ENCODE measurements at regions not wholly inside any gene's neighbourhood (a gene's known extent, or its start where the extent isn't known, plus 50 kb on each side); places are given as distances from the start of the nearest gene placed in this dataset.

DNA sequence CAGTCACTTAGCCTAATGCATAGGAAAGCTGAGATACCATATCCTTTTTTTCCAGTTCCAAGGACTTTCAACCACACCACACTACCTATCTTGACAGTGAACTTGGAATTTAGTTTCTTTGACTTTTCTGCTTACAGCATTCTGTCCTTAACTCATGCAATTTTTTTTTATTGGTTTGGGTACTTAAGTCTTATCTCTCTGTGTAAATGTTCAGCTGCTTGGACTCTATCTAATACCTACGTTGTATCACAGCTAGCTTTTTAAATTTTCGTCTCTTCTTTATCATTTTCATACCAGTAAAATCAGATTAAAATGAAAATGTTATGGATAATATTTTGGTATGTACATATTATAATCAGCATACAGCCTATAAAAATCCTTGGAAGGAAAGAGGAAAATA lies 106.9 kb upstream of the ADGRF1 start:
- no peak for DNase-seq

DNA sequence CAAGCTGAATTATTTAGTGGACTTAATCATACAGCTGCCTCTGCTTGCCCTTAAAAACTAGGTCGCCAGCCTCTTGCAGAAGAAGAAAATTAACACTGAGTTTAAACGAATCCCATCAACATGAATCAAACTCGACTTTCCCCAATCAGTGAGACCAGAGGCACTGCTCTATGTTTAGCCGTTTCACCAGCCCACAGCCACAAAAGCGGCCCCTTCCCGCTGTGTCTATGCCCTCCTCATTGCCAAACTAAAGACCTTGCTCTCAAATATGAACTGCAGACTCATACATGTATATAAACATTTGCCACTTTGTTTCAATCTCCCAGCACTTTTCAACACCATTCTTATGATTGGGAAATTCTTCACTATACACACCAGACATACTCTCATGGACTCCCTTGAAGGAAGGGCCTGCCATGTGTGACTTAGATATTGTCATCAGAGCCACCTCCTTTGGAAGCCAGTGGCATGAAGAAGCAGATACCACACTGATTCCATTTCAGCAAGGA lies 105.8 kb upstream of the ADGRF1 start:
- DNase-seq: no peak

DNA sequence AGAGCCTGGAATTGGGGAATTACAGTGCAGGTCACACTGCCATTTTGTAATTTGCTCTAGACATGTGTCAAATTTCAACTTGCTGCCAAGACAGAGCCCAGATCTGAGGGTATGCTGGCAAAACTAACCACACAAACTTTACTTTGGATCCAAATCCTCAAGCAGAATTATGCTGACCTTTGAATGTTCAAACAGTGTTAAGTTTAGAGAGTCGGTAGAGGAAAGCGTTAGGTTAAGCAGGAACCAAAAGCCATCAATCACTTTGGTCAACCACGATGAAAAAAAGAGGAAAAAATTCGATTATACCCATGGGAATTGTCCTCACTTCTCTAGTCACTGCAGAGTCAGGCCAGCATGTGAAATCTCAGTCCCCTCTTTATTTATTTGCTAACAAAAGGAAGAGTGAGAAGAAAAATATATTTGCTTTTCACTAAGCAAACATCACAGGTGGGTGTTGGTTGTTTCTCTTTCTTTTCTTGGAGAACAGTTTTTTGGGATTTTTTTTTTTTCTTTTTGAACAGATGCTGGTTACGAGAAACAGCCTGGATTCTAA lies 105.1 kb upstream of the ADGRF1 start:
- DNase-seq: no peak

DNA sequence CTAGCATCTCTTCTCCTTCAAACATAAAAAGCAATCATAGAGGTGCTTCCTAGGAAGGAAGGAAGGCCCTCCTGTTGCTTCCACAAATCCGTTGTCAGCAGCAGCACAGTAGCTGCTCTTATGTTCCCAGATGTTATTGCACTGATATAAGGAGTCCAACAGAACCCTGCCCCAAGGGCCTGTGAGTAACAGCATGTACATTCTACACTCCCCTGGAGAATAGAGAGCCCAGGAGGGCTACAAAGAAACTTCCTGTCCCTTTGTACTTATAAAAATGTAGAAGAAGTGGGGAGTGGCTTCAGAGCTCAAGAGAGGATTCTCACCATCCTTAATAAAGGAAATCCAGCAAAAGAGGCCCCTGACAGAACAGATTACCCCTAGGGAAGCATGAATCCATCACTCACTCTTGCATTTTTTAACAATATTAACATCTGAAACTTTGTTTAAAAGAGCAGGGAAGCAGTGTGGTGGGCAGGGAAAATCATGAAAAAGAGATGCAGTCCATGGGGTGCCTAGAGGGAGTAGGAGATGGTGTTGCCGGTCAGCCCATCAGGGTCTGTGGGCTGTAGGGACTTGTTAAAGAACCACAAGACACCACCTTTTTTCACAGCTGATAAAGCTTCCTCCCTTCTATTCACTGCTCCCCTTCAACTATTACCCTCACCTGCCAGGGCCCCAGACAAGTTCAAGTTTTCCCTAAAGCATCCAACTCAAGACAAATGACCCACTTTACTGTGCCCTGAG lies 104.5 kb upstream of the ADGRF1 start:
- no peak for DNase-seq

DNA sequence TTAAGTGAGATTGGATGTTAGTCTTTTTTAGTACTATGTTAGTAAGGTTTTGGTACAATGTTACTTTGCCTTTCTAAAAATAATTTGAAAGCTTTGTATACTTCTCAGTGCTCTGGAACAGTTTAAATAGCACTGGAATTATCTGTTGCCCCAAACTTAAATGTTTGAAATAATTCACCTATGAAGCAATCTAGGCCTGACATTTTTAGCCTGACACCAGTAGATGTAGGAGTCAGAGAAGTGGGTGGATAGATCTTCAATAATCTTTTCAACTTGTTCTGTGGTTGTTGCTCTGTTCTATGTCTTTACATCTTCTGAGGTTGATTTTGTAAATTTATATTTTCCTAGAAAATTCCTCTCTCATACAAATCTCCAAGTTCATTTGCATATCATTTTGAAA lies 103.1 kb upstream of the ADGRF1 start:
- no peak for DNase-seq

DNA sequence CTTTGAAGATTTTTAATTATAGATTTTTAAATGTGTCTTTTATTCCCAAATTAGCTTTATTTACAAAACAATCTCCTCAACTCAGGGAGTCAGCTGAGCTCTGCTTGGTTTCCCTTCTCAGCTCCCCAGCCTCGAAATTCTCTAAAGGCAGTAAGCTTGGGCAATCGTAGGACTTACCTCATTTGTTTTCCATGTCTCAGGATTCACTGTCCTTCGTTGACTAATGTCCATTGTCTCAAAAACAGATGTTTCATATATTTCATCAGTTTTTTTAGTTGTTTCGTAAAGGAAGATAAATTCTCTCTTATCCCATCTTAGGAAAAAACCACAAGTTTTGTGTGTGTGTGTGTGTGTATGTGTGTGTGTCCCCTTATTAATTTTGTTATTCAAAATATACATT lies 102.2 kb upstream of the ADGRF1 start:
- no peak for DNase-seq

DNA sequence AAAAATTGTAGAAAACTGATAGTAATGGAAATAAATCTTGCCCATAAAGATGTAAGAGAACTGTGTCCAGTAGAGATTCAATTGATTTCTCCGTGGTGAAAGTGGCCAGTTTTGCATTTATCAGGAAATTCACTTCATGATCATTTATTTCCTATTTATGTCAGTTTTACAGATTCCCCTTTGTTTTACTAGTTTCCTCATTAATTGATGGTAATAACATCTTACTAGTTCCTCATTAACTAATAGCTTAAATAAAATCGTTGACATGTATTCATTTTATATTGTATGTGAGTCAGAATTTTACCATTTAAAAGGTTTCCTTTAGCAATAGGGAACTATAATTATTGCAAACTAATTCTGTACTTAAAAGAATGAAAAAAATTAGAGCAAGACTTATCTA lies 99.8 kb upstream of the ADGRF1 start:
- DNase-seq: no peak

DNA sequence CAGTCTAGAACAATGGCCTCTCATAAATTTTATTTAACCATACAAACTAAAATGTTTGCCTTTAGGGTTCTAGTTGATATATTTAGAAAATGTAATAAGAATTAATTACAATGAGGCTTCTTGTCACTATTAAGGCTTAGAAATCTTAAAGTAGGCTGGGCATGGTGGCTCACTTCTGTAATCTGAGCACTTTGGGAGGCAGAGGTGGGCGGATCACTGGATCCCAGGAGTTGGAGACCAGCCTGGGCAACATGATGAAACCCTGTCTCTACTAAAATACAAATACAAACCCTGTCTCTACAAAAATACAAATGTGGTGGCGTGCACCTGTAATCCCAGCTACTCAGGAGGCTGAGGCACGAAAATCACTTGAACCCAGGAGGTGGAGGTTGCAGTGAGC lies 99.0 kb upstream of the ADGRF1 start:
- no peak for DNase-seq

DNA sequence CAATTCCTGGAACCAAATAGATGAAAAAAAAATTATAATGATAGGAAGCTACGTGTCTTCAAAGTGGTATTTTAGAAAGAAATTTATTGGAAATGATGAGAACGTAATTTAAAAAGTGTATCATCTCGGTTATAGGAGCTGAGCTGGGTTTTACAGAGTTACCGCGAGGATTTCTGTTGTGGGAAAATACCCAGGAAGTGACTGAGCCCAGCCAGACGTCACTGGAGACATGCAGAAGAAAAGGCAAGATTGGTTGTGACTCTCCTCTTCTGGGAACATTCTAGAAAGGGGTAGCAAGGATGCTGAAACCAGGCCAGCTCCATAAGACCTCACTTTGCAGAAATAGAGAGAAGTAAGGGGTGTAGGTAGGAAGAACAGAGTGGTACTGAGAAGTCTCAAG lies 95.9 kb upstream of the ADGRF1 start:
- no peak for DNase-seq

DNA sequence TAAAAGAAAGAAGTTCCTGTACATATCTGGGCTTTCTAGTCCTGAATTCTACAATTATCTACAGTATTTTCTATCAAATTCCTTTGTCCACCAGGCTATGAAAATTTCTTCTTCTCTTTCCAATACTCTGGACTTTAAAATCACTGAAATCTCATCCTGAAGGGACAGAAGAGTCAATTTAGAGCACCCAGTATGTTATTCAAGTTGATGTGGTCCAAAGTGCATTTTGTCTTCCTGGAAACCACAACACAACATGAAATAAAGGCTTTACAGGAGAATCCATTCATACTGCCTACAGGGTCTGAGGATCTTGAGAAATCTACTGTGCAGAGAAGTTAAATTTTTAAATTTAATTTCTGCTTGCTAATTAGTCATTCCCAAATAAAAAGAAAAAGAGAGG lies 94.9 kb upstream of the ADGRF1 start:
- no peak for DNase-seq

DNA sequence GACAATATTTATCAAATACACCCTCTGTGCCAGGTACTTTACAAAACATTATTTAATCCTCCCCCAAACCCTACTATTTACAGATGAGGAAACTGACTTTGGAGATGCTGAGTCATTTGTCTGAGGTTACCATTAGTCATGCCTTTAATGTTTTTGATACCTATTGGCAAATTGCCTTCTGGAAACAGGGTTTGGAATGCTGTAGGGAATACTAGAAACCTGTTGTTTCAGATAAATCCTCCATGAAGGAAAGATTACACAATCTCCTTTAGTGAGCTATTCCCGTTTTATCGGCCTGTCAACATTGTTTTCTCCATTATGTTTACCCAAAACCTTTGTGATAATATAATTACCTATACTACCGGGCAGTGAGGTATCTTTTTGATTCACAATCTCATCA lies 93.6 kb upstream of the ADGRF1 start:
- DNase-seq: no peak

DNA sequence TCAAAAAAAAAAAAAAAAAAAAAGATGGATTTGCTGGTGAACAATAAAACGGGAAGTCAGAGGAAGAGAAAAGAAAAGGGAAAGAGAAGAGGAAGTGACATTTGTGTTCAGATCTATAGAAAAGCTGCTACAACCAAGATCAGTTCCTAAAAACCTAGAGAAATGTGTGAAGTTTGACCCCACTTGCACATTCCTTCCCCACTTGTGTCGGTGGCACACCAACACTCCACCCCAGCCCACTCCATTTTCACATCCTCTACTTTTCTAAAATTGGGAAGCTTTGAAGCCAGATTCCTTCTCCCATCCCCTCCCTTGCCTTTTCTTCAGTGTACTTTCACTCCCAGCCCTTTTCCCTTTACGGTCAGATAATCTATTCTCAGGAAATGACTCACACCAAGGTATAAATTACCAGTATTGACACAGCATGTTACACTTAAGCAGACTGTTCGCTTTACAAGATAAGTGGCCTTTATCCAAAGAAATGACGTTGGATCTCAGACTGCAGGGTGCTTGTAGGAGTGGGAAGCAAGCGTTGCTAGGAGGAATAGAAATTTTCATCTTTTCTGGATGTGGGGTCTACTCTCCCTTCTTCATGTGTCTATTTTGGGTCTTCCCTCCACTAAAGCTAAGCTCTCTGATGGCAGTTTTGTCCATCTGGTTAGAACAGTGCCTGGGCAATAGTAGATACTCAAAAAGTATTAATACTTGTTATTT lies 92.5 kb upstream of the ADGRF1 start:
- no peak for DNase-seq

DNA sequence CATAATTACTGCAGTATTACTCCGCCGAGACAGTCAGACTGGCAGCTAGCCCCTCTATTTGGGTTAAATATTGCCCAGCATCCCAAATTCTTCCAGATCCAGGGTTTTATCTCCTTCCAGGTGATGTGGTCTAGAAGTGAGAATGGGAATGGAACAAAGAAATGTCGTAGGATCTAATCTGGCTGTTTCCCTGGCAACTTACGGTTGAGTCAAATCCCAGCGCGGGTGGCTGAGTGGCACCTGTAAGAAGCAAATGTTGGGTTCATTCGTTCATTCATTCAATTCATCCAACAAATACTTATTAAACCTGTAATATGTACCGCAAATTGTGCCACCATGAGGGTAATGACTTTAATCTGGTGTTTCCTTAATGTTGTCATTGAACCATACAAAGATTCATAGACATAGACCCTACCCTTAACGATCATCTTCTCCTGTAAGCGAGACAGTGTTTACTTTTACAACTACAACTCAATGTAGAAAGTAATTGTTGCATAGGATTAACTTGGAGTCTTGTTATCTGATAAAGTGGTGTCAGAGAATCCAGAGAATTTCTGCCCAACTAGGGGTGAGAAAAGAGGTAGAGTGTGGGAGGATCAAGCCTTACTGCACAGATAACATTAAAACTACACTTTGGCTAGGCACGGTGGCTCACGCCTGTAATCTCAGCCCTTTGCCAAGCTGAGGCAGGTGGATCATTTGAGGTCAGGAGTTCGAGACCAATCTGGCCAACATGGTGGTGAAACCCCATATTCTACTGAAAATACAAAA lies 91.3 kb upstream of the ADGRF1 start:
- no peak for DNase-seq

DNA sequence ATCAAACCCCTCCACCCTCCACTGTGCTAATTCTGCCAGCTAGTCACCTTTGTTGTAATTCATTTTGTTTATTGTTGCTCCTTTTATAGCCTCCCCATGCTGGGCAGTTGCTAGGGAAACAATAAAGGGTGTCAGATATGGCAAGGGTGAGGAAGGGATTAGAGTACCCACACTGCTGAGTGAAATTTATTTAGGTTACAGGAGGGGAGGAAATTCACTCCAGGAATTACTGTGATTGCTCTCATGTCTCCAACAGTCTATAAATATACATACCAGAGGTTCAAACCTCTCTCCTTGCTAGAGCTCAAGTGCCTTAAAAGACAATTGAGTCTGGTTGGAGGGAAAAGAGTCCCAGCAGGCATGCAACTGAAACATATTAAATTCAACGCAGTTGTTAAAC lies 90.6 kb upstream of the ADGRF1 start:
- DNase-seq: no peak

DNA sequence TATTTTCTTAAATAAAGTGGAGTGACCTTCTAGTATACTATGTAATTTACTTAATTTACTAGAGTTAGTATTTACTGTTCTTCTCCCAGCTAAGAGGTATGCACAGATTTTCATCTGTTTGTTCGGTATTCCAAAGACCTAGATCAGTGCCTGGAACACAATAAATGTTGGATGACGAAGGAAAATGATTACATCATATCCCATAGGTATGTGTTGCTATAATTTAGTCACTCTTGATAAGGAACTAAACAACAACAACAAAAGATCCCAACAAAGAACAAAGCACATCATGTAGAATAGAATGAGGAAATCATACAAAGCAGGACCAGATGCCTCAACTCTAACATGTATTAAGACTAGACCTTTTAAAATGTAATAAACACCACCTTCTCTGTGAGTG lies 89.6 kb upstream of the ADGRF1 start:
- no peak for DNase-seq

DNA sequence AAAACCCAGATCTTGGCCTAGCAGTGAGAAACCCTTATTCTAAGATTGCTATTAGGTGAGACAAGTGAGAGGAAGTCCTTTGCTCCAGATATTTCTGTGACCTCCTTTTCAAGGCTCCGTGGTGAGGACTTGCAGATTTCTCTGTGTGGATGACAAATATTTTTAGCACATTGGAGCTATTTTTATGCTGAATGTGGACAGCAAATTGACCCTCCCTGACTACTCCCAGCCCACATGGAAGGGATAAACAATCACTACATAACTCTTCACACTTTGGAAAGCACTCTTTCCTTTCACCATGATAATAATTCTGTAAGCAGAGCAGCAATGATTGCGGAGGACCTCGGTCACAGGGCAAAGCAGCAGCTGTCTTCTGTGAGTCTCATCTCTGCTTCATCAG lies 88.0 kb upstream of the ADGRF1 start:
- no peak for DNase-seq

DNA sequence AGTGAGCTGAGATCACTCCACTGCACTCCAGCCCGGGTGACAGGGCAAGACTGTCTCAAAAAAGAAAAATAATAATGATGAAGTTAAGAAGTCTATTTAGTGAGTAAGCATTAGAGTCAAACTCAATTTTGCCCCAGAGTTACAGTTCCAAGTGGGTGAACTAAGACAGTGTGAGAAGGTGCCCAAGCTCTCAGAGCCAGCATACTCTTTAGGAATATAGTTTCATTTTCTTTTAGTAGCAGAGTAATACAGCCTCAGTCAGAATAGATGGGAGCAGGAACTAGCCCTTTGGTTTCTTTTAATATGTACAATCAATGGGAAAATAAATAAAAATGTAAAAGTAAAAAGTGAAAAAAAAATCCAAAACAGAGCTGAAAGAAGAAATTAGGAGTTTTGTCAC lies 87.0 kb upstream of the ADGRF1 start:
- DNase-seq: no peak

DNA sequence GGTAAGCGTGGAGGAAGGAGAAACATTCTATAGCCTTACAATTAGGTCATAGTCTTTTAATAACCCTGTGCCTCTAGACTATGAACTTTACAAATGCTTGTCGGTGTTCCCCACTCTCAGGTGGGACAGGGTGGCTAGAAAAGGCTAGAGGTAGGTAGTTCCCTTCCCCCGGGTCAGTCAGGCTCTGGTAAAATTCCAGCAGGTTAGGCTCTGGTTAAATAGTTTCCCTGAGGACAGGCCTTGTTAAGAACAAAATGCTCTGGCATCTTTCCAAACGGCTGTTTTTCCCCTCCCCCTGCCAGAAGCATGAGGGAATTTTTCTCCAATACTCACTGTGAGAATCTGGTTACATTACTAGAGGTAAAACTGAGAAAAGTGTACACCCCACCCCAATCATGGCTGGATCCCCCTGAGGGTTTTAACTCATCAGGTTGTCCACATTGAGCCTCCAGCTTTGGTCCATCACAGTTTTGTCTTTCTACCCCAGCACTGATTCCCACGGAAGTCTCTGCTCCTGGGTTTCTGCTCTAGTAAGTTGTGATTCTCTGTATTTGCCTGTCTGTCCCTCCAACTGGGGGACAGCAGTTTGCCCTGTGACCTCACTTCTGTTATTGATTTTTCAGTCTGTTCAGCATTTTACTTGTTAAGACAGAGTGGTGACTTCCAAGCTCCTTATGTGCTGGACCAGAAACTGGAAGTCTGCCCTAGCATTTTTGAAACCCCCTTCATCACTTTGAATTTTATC lies 84.7 kb upstream of the ADGRF1 start:
- no peak for DNase-seq

DNA sequence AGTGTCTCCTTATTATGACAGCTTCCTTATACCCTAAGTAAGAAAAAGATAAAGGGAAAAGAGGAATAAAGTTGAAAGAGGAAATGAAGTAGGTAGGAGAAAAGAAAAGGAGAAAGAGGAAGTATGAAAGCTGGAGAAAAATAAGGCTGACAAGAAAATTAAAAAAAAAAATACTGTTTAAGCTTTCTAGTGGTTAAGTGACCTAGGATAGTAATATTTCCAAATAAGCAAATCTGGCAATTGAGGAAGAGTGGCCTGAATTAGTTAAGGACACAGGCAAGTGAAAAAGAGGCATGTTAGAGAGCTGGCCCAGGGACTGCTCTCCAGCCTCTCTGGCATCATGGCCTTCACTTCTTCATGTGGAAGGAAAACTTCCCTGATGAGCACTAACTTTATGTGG lies 76.5 kb upstream of the ADGRF1 start:
- no peak for DNase-seq

DNA sequence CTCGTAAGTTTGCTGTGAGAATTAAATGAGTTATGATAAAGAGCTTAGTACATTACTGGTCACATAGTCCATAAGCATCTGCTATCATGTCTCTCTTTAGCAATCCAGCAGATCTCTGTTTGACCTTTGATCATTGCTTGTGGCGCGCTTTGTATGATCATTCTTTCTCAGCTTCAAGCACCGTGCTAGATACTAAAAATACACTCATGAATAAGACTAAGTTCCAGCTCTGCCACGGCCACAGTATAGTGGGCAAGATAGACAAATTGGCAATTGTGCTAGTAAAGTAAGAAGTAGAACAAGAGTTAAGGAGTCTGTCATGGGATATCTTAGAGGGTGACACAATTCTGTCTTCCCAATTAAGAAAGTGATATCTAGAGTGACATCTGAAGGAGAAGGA lies 75.2 kb upstream of the ADGRF1 start:
- no peak for DNase-seq

DNA sequence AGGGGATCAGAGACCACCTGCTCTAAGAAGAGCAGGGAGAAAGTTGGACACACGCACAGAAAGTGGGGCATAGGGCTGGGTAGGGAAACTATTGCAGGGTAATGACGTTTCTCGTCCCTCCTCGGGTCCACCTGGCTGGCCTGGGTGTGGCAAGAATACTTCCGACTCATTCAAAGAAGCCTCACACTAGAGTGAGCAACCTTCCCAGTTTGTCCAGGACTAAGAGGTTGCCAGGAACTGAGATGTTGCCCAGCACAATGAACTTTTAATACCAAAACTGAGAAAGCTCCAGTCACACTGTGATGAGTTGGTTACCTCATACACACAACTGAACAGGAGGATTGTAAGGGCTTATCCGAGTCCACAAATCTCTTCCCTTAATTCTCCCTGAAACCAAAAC lies 74.5 kb upstream of the ADGRF1 start:
- no peak for DNase-seq

DNA sequence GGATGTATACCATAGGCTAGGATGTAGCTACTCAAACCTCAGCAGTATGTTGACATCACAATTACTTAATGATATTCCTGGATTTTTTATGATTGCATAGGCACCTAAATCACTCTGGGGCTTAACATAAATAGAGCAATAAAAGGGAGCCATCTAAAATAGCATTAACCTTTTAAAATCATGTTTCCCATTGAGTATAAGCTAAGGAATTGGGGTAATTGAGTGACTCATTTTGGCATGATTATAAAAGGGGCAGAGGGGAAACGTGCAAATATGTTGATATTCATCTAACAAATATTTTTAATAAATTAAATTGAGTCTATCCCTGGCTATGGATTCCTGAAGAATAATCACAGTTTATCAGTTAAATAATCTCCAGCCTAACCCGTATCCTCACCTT lies 74.0 kb upstream of the ADGRF1 start:
- DNase-seq: no peak

DNA sequence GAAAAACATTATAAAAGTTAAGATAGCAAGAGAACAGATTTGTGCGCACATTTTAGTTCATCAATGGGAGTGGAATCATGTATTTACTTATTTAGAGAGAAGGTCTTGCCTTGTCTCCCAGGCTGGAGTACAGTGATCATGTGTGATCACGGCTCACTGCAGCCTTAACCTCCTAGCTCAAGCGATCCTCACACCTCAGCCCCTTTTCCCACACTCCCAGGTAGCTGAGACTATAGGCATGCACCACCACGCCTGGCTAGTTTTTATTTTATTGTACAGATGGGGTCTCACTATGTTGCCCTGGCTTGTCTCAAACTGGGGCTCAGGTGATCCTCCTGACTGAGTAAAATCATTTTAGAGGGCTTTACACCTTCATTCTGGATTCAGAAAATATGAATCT lies 72.3 kb upstream of the ADGRF1 start:
- no peak for DNase-seq

All from DMS79 treated with DMSO at 0.1 percent for 48 hours (cell line).